Caki2 (cell line): ENCODE measurements at regions not wholly inside any gene's neighbourhood (a gene's known extent, or its start where the extent isn't known, plus 50 kb on each side); places are given as distances from the start of the nearest gene placed in this dataset.
"Not testable (repeated sequence)": the region's sequence is repeated elsewhere in the genome, so short reads cannot be mapped to it uniquely, and the experiment has no call there.

Experiments
- DNase-seq: peaks from one replicate; pipeline ENCODE4 v3.0.0-alpha.2; 2015; ENCODE audit warnings: low read depth
- in situ Hi-C: cut with HindIII; loops from 2 replicates; pipeline ENCODE4 v1.10.0; 2016; ENCODE audit warnings: low sequenced_read_pairs, low pct_unique_long_range_greater_than_20kb, mixed read lengths

DNA sequence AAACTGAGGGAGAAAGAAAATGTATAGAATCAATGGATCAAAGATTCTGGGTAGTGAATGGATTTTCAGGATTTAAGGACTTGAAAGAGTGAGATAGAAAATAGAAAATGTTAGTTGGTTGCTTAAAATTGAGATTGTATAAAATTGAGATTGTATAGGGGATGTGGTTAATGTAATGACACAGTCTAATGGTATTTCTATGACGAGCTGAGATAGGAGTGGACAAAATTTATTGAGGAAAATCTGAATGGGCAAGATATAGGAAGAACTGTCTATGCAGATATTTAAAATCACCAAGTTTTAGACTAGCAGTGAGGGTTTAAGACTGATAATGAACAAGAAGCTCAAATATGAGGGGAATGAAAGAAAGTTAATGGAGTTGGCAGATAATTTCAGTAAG is 406.6 kb downstream of the NYAP2 start:
- in situ Hi-C loops: no loop called here
- no peak for DNase-seq

DNA sequence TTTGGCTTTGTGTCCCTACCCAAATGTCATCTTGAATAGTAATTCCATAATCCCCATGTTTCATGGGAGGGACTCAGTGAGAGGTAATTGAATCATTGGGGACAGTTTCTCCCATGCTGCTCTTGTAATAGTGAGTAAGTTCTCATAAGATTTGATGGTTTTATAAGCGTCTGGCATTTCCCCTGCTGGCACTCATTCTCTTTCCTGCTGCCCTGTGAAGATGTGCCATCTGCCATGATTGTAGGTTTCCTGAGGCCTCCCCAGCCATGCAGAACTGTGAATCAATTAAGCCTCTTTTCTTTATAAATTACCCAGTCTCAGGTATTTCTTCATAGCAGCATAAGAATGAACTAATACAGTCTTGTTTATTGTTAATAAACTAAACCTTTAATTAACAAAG is 402.6 kb downstream of the NYAP2 start:
- DNase-seq, in situ Hi-C loops: not testable (repeated sequence)

DNA sequence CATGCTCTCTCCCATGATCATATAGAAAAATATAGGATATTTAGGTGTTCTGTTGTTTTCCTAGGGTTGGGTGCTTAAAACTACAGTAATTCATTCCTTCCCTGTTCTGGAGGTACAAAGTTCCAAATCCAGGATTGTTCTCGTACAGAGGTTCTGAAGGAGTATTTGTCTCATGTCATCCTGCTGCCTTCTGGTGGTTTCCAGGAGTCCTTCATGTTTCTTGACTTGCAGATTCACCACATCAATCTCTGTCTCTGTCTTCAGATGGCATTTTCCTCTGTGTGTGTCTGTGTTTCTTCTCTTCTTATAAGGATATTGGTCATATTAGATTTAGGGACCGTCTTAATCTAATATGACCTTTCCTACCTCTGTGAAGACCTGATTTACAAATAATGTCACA is 397.9 kb downstream of the NYAP2 start:
- no peak for DNase-seq
- in situ Hi-C loops: no loop called here

DNA sequence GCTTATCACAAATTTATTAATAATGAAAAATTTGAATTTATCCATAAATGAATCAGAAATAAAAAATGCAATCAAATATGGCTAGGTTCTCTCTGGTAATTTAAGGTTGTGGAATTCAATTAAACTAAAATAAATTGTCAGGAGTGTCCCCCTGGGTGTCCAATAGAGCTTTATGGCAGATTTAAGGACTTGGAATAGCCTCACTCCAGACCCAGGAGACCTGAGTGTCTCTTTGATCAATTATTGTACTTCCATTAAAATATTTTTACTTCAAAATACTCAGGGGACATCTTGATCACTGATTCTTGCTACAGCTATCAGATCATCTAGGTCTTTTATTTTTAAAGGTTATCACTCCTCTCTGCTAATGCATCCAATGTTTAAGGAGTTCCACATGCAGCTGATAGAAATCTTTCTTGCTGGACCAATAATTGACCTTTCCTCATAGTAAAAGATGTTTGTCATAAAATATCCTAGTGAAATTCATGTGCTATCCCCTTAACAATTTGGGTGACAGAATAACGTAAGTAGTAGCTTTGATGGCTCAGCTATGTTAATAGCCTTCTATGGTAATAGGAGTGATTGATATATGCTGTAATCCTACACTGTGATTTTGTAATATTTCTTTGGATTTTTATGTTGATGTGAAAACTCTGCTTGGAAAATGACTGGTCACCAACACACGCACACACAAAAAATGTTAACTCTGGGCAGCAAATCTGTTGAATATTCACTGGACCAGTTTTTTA is 395.3 kb downstream of the NYAP2 start:
- in situ Hi-C loops: no loop called here
- no peak for DNase-seq

DNA sequence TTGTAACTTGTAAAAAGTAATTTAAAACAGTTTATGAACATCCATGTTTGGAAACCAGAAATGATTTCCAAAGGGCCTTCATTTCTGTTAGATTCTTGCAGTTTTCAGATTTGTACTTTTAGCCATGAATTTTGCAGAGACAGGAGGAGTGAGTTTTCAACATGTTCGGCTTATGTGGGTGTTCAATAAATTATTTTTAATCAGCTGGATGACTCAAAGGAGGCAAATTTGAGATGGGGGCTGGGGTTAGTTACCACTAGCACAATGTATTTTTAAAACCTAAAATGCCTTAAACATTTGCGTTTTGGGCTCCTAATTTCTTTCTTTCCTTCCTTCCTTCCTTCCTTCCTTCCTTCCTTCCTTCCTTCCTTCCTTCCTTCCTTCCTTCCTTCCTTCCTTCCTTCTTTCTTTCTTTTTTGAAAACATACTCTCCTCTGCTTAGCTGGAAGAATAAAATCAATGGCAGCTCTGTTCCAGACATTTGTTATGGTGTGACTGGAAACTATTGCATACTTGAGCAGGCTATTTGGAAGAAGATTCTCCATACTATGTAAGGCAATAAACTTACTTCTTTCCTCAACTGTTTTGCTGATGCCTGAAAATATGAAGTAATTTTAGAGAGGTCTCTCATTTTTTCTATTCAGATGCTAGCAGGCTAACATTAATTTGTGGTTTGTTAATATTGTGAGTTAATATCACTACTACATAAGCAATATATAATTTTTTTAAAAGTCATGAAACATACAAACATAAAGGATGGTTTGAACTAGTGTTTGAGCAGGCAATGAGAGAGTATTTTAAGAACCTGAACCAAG is 394.4 kb downstream of the NYAP2 start:
- DNase-seq: no peak
- in situ Hi-C loops: no loop called here

DNA sequence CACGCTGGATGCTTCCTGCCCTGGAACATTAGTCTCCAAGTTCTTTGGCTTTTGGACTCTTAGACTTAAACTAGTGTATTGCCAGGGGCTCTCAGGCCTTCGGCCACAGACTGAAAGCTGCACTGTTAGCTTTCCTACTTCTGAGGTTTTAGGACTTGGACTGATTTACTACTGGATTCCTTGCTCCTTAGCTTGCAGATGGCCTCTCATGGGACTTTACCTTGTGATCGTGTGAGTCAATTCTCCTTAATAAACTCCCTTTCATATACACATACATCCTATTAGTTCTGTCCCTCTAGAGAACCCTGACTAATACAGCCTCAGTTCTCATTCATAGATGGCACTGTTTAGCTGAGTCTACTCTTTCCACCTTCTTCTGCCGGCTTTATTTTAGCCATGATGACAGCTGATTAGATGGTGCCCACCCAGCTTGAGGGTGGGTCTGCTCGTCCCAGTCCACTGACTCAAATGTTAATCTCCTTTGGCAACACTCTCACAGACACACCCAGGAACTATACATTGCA is 389.1 kb downstream of the NYAP2 start:
- in situ Hi-C loops: no loop called here
- DNase-seq: no peak

DNA sequence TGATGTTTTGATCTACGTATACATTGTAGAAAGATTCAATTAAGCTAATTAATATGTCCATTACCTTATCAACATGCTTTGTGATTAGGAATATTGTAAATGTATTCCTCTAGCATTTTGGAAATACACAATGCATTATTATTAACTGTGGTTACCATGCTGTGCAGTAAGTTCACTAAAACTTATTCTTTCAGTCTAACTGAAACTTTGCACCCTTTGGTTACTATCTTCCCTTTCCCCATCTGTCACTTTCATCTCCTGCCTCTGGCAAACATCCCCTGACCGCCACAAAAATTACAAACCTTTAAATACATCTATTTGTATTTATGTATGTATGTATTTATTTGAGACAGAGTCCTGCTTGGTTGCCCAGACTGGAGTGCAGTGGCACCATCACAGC is 388.0 kb downstream of the NYAP2 start:
- DNase-seq: no peak
- in situ Hi-C loops: no loop called here

DNA sequence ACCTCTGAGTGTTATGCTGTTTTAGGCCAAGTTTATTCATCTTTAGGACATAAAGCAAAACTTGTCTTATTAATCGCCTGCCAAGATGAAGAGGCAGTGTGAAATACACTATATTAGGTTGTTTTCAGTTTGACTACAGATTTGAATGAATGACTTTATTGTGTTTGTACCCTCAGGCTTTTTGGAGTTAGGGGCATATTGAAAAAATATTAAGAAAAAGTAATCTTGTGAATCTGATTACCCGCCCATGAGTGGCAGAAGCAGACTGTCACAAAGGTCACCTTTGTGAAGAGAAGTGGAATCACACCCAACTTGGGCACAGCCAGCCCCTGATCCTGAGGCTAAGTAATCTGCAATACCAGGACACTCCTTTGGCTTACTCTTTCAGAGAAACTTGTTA is 382.5 kb downstream of the NYAP2 start:
- in situ Hi-C loops: no loop called here
- DNase-seq: no peak

DNA sequence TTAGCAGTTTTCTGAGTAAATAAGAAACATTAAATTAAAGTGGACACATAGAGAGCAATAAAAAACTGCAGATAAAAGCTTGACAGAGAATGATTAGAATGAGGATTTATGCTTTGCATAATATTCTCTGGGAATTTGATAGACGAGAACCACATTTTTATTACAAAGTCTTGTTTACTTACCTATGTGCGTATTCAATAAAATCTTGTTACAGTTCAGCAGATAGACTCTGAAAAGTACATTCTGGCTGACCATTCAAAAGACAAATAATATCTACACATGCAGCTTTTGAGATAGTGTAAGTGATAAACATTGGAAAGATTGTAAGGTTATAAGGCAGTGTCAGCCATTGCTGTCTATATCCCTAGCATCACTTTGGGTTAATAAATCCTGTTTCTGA is 381.6 kb downstream of the NYAP2 start:
- no peak for DNase-seq
- in situ Hi-C loops: no loop called here

DNA sequence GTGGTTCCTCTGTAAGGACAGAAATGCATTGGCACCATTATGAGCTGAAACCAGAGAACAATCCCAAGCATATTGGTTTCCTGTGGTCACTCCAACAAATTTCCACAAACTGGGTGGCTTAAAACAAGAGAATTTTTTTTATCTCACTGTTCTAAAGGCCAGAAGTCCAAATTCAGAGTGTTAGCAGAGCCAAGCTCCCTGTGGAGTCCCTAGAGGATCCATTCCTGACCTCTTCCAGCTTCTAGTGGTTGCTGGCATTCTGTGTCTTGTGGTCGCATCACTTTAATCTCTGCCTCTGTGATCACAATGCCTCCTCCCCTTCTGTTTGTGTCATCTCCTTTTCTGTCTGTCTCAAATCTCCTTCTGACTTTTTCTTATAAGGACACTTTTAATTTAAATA is 380.3 kb downstream of the NYAP2 start:
- DNase-seq: no peak
- in situ Hi-C loops: no loop called here

DNA sequence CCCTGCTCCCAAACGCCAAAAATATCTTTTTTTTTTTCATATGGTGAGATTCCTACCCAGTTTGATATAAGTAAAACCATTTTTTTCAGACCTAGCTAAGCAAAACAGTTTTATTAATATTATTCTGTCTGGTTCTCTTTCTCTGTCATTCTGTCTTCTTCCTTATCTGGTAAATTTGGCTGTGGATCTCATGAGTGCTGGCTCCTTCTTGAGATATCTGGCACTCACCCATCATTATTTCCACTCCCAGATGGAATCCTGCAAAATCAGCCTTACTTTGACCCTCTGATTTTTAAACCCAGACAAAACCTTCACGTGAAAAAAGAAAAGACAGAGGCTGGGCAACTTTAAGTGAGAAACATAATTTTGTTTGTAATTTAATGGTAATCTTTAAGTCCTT is 373.6 kb downstream of the NYAP2 start:
- in situ Hi-C loops: no loop called here

DNA sequence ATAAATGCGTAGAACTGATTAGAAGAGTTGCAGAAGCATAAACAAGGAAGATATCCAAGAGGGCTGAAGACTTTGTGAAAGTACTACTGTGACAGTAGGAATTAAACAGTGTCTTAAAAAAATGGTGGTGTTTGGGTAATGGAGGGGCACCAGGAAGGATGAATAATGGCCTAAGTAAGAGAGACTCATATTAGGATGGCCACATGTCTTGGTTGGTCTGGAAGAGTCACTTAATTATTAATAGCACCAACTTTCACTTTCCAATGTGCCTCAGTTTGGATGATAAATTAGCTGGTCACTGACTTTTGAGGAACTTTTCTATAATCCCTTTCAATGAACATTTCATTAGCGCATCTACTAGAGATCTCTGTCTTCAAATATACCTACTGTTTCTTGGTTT is 372.2 kb downstream of the NYAP2 start:
- in situ Hi-C loops: no loop called here
- no peak for DNase-seq

More for the DNA sequence above, 373.6 kb downstream of the NYAP2 start:
- DNase-seq: no peak

DNA sequence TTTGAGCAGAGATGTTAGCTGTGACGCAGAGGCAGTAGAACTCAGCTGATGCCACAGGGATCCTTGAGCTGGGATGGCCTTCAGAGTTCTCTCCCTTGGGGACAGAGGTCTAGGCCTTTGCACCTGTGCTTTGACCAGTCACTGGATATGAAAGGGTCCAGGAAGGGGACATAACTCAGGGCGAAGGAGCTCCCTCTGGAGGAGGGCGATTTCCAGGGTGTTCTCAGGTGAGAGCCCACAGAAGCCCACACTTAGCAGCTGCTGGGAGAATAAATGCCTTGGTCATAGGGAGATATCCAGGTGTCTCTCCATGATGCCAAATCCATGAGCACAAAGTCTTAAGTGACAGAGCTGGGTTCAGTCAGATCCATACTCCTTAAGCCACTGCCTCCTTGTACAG is 369.2 kb downstream of the NYAP2 start:
- no peak for DNase-seq
- in situ Hi-C loops: no loop called here

DNA sequence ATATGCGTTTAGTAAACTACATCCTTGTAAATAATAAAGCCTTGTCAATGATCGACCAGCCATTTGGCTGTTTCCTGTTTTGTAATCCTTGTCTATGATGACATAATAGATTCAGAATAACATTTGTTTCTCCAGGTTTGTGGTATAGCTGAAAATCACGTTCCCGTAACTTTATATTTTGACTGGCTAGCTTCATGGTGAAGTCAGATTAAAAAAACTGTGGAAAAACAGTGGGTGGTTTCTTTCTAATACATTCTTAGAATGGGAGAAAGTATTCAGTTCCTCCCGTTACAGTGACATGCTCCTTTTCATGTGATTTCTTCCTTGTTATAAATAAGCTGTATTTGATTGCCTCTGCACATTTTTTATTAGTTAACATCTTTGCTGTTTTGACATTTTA is 366.9 kb downstream of the NYAP2 start:
- in situ Hi-C loops: no loop called here
- DNase-seq: no peak

DNA sequence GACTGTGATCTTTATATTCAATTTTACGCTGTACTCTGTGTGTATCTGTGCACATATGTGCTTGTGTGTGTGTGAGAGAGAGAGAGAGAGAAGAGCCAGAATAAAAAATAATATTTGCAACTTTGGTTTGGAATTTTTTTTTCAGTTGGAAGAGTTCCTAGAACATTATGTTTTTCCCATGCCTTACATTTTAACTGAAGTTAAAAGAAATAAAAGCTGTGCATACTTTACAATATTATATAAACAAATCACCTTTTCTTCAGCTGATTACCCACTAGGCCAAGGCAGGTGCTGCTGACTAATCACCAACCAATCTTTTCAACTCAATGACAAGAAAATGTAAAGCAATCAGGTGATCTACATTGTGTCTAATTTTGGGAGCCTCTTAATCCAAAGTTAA is 366.3 kb downstream of the NYAP2 start:
- DNase-seq: no peak
- in situ Hi-C loops: no loop called here

DNA sequence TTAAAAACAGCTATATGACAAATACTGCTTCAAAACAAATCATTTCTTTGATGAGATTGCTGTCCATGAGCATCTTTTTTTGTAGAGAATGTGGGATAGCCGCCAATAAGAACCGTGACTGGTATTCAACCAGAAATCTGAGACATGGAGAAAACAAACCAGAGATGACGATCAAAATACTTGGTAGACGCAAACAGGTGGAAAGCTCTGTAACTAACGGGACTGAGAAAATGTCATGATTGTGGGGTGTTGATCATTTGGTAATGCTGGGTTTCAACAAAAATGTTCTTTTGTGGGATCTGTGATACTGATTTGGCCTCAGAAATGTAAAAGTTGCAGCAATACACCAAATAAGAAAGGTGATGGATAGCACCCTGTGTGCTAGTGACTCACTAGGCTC is 364.8 kb downstream of the NYAP2 start:
- no peak for DNase-seq
- in situ Hi-C loops: no loop called here

DNA sequence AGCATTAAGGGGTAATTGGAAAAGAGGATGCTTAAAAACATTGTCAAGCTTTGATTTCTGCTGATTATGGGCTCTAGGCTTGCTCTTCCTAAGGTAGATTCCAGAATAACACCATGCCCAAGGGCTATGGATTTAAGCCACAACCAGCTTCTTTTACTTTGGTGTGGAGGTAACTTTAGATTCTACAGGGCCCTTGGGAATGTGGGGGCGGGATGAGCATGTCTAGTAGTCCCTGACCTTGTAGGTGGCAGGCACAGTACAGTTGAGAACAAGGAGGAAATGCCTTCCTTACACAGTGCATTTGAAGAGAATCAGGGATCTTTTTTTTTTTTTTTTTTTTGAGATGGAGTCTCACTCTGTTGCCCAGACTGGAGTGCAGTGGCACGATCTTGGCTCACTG is 364.2 kb downstream of the NYAP2 start:
- in situ Hi-C loops: no loop called here
- DNase-seq: no peak

DNA sequence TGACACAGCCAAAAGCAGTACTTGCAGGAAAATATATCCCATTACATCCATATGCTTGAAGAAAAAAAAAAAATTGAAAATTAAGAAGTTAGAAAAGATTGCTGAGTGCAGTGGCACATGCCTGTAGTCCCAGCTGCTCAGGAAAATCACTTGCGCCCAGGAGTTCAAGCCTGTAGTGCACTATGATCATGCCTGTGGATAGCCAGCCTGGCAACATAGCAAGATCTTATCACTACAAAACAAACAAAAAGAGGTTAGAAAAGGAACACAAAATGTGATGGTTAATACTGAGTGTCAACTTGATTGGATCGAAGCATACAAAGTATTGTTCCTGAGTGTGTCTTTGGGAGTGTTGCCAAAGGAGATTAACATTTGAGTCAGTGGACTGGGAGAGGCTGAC is 361.9 kb downstream of the NYAP2 start:
- in situ Hi-C loops: no loop called here
- no peak for DNase-seq

DNA sequence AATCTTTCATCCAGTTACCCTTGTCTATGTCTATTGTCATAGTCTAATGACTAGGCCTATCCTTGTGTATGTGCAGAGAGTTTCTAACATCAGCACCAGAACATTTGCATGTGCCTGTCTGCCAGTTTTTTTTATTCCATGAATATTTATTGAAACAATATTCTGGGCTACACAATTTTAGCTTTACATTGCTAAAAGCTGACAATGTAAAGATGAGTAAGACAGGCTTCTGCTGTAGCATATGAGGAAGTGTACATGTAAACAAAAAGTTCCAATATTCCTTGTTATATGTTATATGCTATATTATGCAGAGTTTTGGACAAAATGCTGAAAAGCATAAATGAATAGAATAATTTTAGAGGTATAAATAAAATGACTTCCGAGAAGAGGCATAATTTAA is 357.7 kb downstream of the NYAP2 start:
- in situ Hi-C loops: no loop called here
- DNase-seq: no peak

DNA sequence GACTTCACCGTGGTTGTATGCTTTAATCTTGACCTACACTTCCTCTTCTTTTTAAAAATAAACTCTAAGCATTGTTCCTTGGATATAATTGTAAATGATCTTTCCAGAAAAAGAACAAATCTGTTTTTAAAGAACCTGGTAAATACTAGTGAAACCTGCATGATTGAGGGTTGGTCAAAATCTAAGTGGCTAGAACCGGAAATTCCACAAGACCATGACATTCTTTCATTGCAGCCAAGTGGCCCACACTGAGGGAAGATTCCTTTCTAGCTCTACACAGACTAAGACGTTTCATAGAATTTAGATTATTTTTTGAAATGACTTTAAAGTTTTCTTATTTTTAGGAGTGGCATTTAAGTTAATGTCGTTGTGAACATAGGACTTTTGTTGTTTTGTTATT is 356.7 kb downstream of the NYAP2 start:
- DNase-seq: no peak
- in situ Hi-C loops: no loop called here
